OCI-LY1 (cell line): ENCODE measurements at regions not wholly inside any gene's neighbourhood (a gene's known extent, or its start where the extent isn't known, plus 50 kb on each side); places are given as distances from the start of the nearest gene placed in this dataset.

ENCODE experiments used
- H2AFZ ChIP-seq: fragments of 200-600 bp; sonication (generic), shearing (Covaris generic); 2 replicates; pipeline ENCODE4 v1.6.0; 2014; ENCODE audit warnings: antibody characterized with exemption, mild to moderate bottlenecking, low read length
- H3F3A ChIP-seq: fragments of 200-600 bp; sonication (generic), shearing (Covaris generic); 2 replicates; pipeline ENCODE4 v1.6.0; 2014; ENCODE audit warnings: mild to moderate bottlenecking, antibody characterized with exemption, low read length, moderate library complexity; ENCODE audit not compliant: insufficient read depth
- H3K27ac ChIP-seq: fragments of 200-600 bp; sonication (generic); 2 replicates; pipeline ENCODE4 v1.5.1; 2014; ENCODE audit warnings: low read length, mixed run types, mild to moderate bottlenecking, low read depth; ENCODE audit not compliant: poor library complexity, severe bottlenecking
- H3K27me3 ChIP-seq: fragments of 200-600 bp; sonication (generic); 2 replicates; pipeline ENCODE4 v1.6.0; 2014; ENCODE audit warnings: antibody characterized with exemption, mild to moderate bottlenecking, low read length, moderate library complexity; ENCODE audit not compliant: insufficient read depth
- H3K36me3 ChIP-seq: fragments of 200-600 bp; sonication (generic); 2 replicates; pipeline ENCODE4 v1.6.1; 2014; ENCODE audit warnings: mild to moderate bottlenecking, antibody characterized with exemption, low read length, moderate library complexity, mixed read lengths; ENCODE audit not compliant: insufficient read depth
- H3K4me1 ChIP-seq: fragments of 200-600 bp; sonication (generic); 2 replicates; pipeline ENCODE4 v1.5.1; 2014; ENCODE audit warnings: mild to moderate bottlenecking, low read length, moderate library complexity; ENCODE audit not compliant: insufficient read depth, severe bottlenecking
- H3K4me2 ChIP-seq: fragments of 200-600 bp; sonication (generic), shearing (Covaris generic); 2 replicates; pipeline ENCODE4 v1.6.1; 2014; ENCODE audit warnings: low read length
- H3K4me3 ChIP-seq: fragments of 200-600 bp; sonication (generic); 2 replicates; pipeline ENCODE4 v1.5.1; 2014; ENCODE audit warnings: low read length, low read depth, mild to moderate bottlenecking, mixed read lengths; ENCODE audit not compliant: poor library complexity, severe bottlenecking
- H3K79me2 ChIP-seq: fragments of 200-600 bp; shearing (Covaris generic); 2 replicates; pipeline ENCODE4 v1.6.1; 2016; ENCODE audit warnings: mixed run types, low read length, mixed read lengths; ENCODE audit not compliant: insufficient read depth
- H3K9ac ChIP-seq: fragments of 200-600 bp; sonication (generic), shearing (Covaris generic); 2 replicates; pipeline ENCODE4 v1.6.1; 2014; ENCODE audit warnings: mild to moderate bottlenecking, low read length, mixed read lengths
- H3K9me2 ChIP-seq: fragments of 200-600 bp; sonication (generic), shearing (Covaris generic); 2 replicates; pipeline ENCODE4 v1.6.1; 2014; ENCODE audit warnings: low read depth, mild to moderate bottlenecking, low read length, mixed read lengths
- H3K9me3 ChIP-seq: fragments of 200-600 bp; shearing (Covaris generic); 2 replicates; pipeline ENCODE4 v1.6.1; 2014; ENCODE audit warnings: low read length, mixed read lengths
- H4K20me1 ChIP-seq: fragments of 200-600 bp; sonication (generic), shearing (Covaris generic); 2 replicates; pipeline ENCODE4 v1.6.0; 2016; ENCODE audit warnings: mild to moderate bottlenecking, low read length; ENCODE audit not compliant: insufficient read depth
- CTCF ChIP-seq: fragments of 200-600 bp; sonication (generic), shearing (Covaris generic); IDR thresholded peaks from 2 replicates; pipeline ENCODE4 v1.5.1; 2017; ENCODE audit warnings: mild to moderate bottlenecking, antibody characterized with exemption, low read length, moderate library complexity, mixed read lengths
- EZH2 ChIP-seq: fragments of 200-600 bp; sonication (generic), shearing (Covaris generic); IDR thresholded peaks from 2 replicates; pipeline ENCODE4 v1.8.0; 2017; ENCODE audit warnings: borderline replicate concordance, mixed run types, mild to moderate bottlenecking, antibody characterized with exemption, low read length, moderate library complexity, mixed read lengths

DNA sequence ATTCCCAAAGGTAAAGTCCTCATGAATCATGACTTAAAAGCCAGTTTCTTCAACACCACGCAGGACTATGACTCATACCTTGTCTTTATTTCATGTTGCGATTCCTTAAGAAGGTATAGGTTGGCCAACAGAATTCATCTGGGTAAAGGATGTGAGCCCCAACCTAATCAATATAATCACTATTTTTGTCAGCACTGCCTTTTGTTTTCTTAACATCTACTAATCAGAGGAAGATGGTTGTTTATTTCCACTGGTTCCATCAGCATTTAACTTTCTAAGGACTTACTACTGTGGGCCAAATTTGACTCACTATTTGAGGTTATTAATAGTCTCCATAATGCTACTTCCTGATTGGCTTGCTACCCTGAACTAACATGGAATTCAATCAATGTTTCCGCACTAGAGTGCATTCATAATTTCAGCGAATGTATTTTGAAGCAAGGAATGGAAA lies 78.6 kb downstream of the SCG2 start:
- Histone ChIP-seq H3K4me3 (no peak overlapping the region), H3K9ac (no peak overlapping the region), H3K9me2 (no peaks in the 10 kb centered on the region), H3F3A (no peaks in the 10 kb centered on the region), H3K27ac (no peak overlapping the region), H3K4me2 (no peak overlapping the region), H3K4me1 (no peaks in the 10 kb centered on the region), H2AFZ (no peak overlapping the region), H3K79me2 (no peaks in the 10 kb centered on the region), H4K20me1 (no peaks in the 10 kb centered on the region), H3K36me3 (no peaks in the 10 kb centered on the region), H3K27me3 (no peaks in the 10 kb centered on the region), H3K9me3 (no peaks in the 10 kb centered on the region)
- TF ChIP-seq EZH2 (no peak), CTCF (no peak)

DNA sequence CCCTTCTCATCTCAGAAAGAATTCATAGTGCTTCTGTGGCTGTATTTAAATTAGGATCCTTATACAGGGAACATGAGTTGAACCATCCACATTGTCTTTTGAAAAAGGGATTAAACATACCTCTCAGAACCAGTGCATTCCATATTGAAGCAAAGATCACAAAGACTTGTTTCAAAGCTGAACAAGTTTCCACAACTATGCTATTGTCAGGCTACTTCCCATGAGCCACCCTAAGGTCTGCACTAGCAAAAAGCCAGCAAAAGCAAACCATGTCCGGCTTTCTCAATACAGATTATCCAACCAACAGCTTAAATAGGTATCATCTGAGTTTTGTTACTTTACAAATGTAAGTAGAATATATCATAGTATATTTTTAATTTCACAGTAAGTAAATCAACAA lies 78.1 kb downstream of the SCG2 start:
- Histone ChIP-seq H3K9me2 (no peaks in the 10 kb centered on the region), H2AFZ (no peak overlapping the region), H3K9me3 (no peaks in the 10 kb centered on the region), H3K9ac (no peak overlapping the region), H3F3A (no peaks in the 10 kb centered on the region), H3K79me2 (no peaks in the 10 kb centered on the region), H3K4me1 (no peaks in the 10 kb centered on the region), H3K4me3 (no peak overlapping the region), H3K27me3 (no peaks in the 10 kb centered on the region), H3K27ac (no peak overlapping the region), H3K36me3 (no peaks in the 10 kb centered on the region), H4K20me1 (no peaks in the 10 kb centered on the region), H3K4me2 (no peak overlapping the region)
- TF ChIP-seq CTCF (no peak), EZH2 (no peak)

GRCh38 chr2:223526106-223526505 lies 76.1 kb downstream of the SCG2 start:
- H3F3A ChIP-seq, result no peaks in the 10 kb centered on the region
- no peaks in the 10 kb centered on the region for H3K9me3 ChIP-seq
- H3K9me2 ChIP-seq, result no peaks in the 10 kb centered on the region
- no peak overlapping the region for H3K27ac ChIP-seq
- TF ChIP-seq CTCF (no peak), EZH2 (no peak)
- H3K79me2 ChIP-seq, result no peaks in the 10 kb centered on the region
- H3K9ac ChIP-seq, result no peak overlapping the region
- H3K4me1 ChIP-seq, result no peaks in the 10 kb centered on the region
- H4K20me1 ChIP-seq, result no peaks in the 10 kb centered on the region
- no peaks in the 10 kb centered on the region for H3K36me3 ChIP-seq
- H3K27me3 ChIP-seq, result no peaks in the 10 kb centered on the region
- no peak overlapping the region for H3K4me3 ChIP-seq
- H3K4me2 ChIP-seq, result no peak overlapping the region
- H2AFZ ChIP-seq, result no peak overlapping the region
